Right cardiac atrium (tissue), 5 donors: ENCODE measurements at regions not wholly inside any gene's neighbourhood (a gene's known extent, or its start where the extent isn't known, plus 50 kb on each side); places are given as distances from the start of the nearest gene placed in this dataset.

Experiments used
- ATAC-seq, 2 donors: fragments of 200-7000 bp; cut with Tn5 transposase; one replicate each; pipeline versions ENCODE4 v1.8.0 to v1.9.1; 2020; ENCODE audit warnings: moderate library complexity in 2 of 2, mild to moderate bottlenecking in 1 of 2
- DNase-seq, 3 donors: peaks; one replicate each; pipeline ENCODE4 v3.0.0-alpha.2; 2020
- H3K27ac ChIP-seq: one replicate; pipeline ENCODE4 v1.5.1; 2013; ENCODE audit warnings: mild to moderate bottlenecking, low read length, control low read depth, moderate library complexity
- H3K27me3 ChIP-seq: one replicate; pipeline ENCODE4 v1.6.1; 2013; ENCODE audit not compliant: control insufficient read depth, insufficient read depth
- H3K4me1 ChIP-seq: one replicate; pipeline ENCODE4 v1.6.1; 2013; ENCODE audit warnings: low read length; ENCODE audit not compliant: control insufficient read depth, insufficient read depth
- H3K4me3 ChIP-seq: one replicate; pipeline ENCODE4 v1.5.1; 2013; ENCODE audit warnings: low read length, control low read depth
- H3K9me3 ChIP-seq: one replicate; pipeline ENCODE4 v1.6.1; 2013; ENCODE audit warnings: low read length; ENCODE audit not compliant: control insufficient read depth
- WGBS: extraction: QIAGEN DNeasy Blood & Tissue Kit; methylation state at CpG from one replicate; pipeline ENCODE4 v1.1.7; 2013; 5-methylcytosine and 5-hydroxymethylcytosine counted together
- intact Hi-C, 4 donors: fragments of 100-400 bp; cut with DNase I; formaldehyde crosslinking; loops; one replicate each; pipeline versions ENCODE4 v1.11.0 to v1.14.0; 2022 to 2023
- donor health status: healthy with polysubstance abuse.
- donor health status: DM: no; HTN: yes; CAD: no.
- donor health status: DM: no; HTN: no; CAD: no.
- donor health status: DM: no; HTN: yes; CAD: no; lungs with severe emphysema.
- donor health status: DM: yes; HTN: yes; CAD: no.

DNA sequence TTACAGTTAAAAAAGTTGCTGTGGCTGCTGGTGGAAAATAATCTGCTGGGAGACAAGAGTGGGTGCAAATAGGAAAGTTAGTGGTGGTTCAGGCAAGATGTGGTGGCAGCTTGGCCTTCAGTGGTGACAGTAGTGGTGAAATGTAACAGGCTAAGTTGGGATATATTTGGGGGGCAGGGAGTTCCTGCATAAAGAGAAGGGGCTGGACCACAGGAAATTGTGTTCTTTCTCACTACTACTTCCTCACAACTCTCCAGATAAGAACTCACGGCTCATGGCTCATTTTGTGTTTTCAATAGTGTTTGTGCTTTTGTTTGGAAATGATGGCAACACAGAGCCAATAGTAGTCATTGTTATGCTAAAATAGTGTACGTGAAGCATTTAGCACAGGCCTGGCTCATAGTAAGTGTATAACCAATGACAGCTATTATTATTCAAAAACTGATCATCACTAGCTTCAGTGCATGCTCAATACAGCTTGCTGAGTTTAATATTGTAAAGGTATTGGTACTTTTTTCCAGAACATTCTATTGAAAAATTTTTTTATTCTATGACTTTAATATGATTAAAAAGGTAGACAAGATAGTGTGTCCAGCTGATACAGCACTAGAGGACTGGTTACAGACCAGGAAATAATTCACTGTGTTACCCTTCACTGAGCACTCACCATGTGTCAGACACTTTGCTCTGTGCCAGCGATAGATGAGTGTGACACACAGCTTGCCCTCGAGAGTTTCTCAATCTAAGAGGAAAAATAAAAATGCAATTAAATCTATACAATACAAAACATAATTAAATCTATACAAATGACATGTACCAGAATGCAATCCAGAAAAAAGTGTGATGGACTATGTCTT lies 209.8 kb downstream of the POU4F1 start:
- Histone ChIP-seq H3K4me1 (no peaks in the 10 kb centered on the region), H3K4me3 (no peak overlapping the region), H3K27me3 (no peaks in the 10 kb centered on the region), H3K9me3 (no peaks in the 10 kb centered on the region), H3K27ac (no peak overlapping the region)
- 46% methylated on average over 4 of the region's 4 CpGs for WGBS
- ATAC-seq (no peak), DNase-seq (no peak)
- intact Hi-C loops, result no loop called here

DNA sequence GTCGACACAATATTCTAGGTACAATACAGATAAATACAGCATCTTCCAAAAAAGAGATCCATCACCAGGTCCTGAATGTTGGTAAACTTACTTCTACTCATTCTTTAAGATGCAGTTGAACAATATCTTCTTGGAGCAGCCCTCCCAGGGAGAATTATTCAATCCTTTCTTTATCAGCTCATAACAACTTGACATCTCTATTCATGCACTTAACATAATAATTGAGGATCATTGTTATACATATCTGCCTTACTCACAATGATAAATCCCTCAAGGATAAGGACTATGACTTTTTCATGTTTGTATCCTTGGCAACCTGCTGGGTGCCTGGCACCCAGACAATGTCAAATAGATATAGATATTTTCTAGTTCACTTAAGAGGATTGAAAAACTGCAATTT lies 219.5 kb downstream of the POU4F1 start:
- DNase-seq, result no peak
- WGBS, result 72% methylated on average over 1 of the region's 1 CpG
- Histone ChIP-seq H3K27me3 (no peaks in the 10 kb centered on the region), H3K27ac (no peak overlapping the region), H3K4me3 (no peak overlapping the region), H3K4me1 (no peaks in the 10 kb centered on the region), H3K9me3 (no peaks in the 10 kb centered on the region)
- no peak for ATAC-seq
- intact Hi-C loops, result no loop called here

- Histone ChIP-seq H3K27me3 (no peaks in the 10 kb centered on the region), H3K4me1 (no peaks in the 10 kb centered on the region), H3K4me3 (no peak overlapping the region), H3K27ac (no peak overlapping the region), H3K9me3 (no peaks in the 10 kb centered on the region)
- intact Hi-C loops, result no loop called here
- DNase-seq (peak in 2 of 3 donors; percentile 14 to 83), ATAC-seq (peak; percentile 21 to 61)
- 48% methylated on average over 7 of the region's 7 CpGs for WGBS
Measured at GRCh38 chr13:78383071-78383484, 220.3 kb downstream of the POU4F1 start.

GRCh38 chr13:78382491-78382890 lies 220.9 kb downstream of the POU4F1 start:
- no peak overlapping the region for H3K27ac ChIP-seq
- no peak overlapping the region for H3K4me3 ChIP-seq
- intact Hi-C loops, result no loop called here
- no peaks in the 10 kb centered on the region for H3K27me3 ChIP-seq
- DNase-seq (peak; percentile 32 to 65 (median 39)), ATAC-seq (peak; percentile 74 to 92)
- H3K4me1 ChIP-seq, result no peaks in the 10 kb centered on the region
- no peaks in the 10 kb centered on the region for H3K9me3 ChIP-seq
- WGBS, result 37% methylated on average over 4 of the region's 4 CpGs

DNA sequence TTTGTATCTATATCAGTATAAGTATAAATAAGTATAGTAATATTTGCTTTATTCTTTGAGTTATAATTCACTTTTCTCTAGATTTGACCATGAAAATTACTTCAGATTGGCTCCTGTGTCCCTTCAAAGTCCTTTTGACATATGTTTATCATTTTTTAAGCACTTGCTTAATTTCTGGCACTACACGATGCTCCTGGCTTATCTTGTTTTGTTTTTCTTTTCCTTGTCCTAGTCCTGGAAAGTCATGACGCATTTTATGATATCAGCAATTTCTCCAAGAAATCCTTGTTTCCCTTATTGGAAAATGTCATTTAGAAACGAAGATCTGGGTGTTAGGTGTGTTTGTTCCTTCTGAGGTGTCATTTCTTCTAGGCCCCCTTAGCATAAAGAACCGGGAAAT lies 226.5 kb downstream of the POU4F1 start:
- ATAC-seq (peak in 1 of 2 donors; percentile 45), DNase-seq (no peak)
- Histone ChIP-seq H3K4me3 (no peak overlapping the region), H3K4me1 (no peaks in the 10 kb centered on the region), H3K27ac (no peak overlapping the region), H3K9me3 (no peaks in the 10 kb centered on the region), H3K27me3 (no peaks in the 10 kb centered on the region)
- 46% methylated on average over 4 of the region's 4 CpGs for WGBS
- intact Hi-C loops, result no loop called here

DNA sequence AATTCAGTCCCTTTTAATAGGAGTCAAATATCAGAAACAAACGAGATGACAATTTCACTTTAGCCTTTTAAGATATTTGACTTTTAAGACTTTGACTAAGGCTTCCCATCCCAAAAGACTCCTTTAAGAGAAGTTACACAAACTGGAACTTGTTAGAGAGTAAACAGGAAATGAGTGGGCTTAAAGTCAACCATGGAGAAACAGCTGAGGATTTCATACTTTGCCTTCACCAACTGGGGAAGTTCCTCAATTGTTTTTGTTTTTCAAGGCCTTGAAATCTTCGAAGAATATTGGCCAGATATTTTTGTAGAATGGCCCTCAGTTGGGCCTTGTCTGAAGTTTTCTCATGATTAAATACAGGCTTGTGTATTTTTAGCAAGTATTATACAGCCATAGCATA lies 227.3 kb downstream of the POU4F1 start:
- H3K27me3 ChIP-seq, result no peaks in the 10 kb centered on the region
- no peak overlapping the region for H3K27ac ChIP-seq
- DNase-seq (no peak), ATAC-seq (peak in 1 of 2 donors; percentile 68)
- H3K4me1 ChIP-seq, result no peaks in the 10 kb centered on the region
- no peak overlapping the region for H3K4me3 ChIP-seq
- intact Hi-C loops, result no loop called here
- WGBS, result 40% methylated on average over 2 of the region's 2 CpGs
- H3K9me3 ChIP-seq, result no peaks in the 10 kb centered on the region

GRCh38 chr13:78372581-78372980 lies 230.8 kb downstream of the POU4F1 start:
- DNase-seq (no peak), ATAC-seq (peak; percentile 58 to 75)
- intact Hi-C loops, result no loop called here
- H3K4me1 ChIP-seq, result no peaks in the 10 kb centered on the region
- no peaks in the 10 kb centered on the region for H3K9me3 ChIP-seq
- H3K27me3 ChIP-seq, result no peaks in the 10 kb centered on the region
- H3K27ac ChIP-seq, result no peak overlapping the region
- no peak overlapping the region for H3K4me3 ChIP-seq
- 42% methylated on average over 3 of the region's 3 CpGs for WGBS

GRCh38 chr13:78370231-78370630 lies 233.1 kb downstream of the POU4F1 start:
- Histone ChIP-seq H3K27me3 (no peaks in the 10 kb centered on the region), H3K4me3 (no peak overlapping the region), H3K9me3 (no peaks in the 10 kb centered on the region), H3K4me1 (no peaks in the 10 kb centered on the region), H3K27ac (no peak overlapping the region)
- WGBS, result 56% methylated on average over 2 of the region's 2 CpGs
- DNase-seq (no peak), ATAC-seq (no peak)
- intact Hi-C loops, result no loop called here

DNA sequence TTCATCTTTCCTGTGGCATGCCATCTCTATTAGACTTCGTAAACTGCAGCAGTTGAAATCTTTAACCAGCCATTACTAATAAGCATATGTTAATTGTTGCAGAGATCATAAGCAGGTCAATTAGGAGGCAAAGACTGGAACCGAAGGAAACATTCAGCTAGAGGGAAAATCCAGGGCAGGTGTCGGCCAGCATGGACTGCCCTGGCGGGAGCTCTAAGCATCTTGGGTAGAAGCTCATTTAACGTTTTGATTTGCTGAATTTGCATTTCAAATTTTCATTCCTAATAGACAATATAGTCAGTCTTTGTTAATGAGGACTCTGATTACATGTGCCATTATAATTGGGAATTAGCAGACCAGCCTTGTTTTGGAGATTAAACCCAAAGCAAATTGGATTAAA lies 238.6 kb downstream of the POU4F1 start:
- H3K27ac ChIP-seq, result no peak overlapping the region
- intact Hi-C loops, result no loop called here
- no peak overlapping the region for H3K4me3 ChIP-seq
- ATAC-seq (no peak), DNase-seq (no peak)
- no peaks in the 10 kb centered on the region for H3K27me3 ChIP-seq
- 70% methylated on average over 5 of the region's 5 CpGs for WGBS
- no peaks in the 10 kb centered on the region for H3K4me1 ChIP-seq
- H3K9me3 ChIP-seq, result no peaks in the 10 kb centered on the region

- Histone ChIP-seq H3K4me1 (no peaks in the 10 kb centered on the region), H3K9me3 (no peaks in the 10 kb centered on the region), H3K27me3 (no peaks in the 10 kb centered on the region), H3K27ac (no peak overlapping the region), H3K4me3 (no peak overlapping the region)
- intact Hi-C loops, result no loop called here
- DNase-seq, result no peak
- ATAC-seq, result no peak
- WGBS, result 22% methylated on average over 2 of the region's 2 CpGs
Measured at GRCh38 chr13:78341032-78341431, 262.3 kb downstream of the POU4F1 start.

- 45% methylated on average over 2 of the region's 2 CpGs for WGBS
- Histone ChIP-seq H3K9me3 (no peaks in the 10 kb centered on the region), H3K27ac (no peak overlapping the region), H3K27me3 (no peaks in the 10 kb centered on the region), H3K4me1 (no peaks in the 10 kb centered on the region), H3K4me3 (no peak overlapping the region)
- peak in 1 of 2 donors; percentile 38 for ATAC-seq
- DNase-seq, result peak in 2 of 3 donors; percentile 13 to 58
- intact Hi-C loops, result no loop called here
Measured at GRCh38 chr13:78339927-78340326, 263.4 kb downstream of the POU4F1 start.
